ENCODE measurements at regions not wholly inside any gene's neighbourhood (a gene's known extent, or its start where the extent isn't known, plus 50 kb on each side); places are given as distances from the start of the nearest gene placed in this dataset.
"Not testable (repeated sequence)": the region's sequence is repeated elsewhere in the genome, so short reads cannot be mapped to it uniquely, and the experiment has no call there.

DNA sequence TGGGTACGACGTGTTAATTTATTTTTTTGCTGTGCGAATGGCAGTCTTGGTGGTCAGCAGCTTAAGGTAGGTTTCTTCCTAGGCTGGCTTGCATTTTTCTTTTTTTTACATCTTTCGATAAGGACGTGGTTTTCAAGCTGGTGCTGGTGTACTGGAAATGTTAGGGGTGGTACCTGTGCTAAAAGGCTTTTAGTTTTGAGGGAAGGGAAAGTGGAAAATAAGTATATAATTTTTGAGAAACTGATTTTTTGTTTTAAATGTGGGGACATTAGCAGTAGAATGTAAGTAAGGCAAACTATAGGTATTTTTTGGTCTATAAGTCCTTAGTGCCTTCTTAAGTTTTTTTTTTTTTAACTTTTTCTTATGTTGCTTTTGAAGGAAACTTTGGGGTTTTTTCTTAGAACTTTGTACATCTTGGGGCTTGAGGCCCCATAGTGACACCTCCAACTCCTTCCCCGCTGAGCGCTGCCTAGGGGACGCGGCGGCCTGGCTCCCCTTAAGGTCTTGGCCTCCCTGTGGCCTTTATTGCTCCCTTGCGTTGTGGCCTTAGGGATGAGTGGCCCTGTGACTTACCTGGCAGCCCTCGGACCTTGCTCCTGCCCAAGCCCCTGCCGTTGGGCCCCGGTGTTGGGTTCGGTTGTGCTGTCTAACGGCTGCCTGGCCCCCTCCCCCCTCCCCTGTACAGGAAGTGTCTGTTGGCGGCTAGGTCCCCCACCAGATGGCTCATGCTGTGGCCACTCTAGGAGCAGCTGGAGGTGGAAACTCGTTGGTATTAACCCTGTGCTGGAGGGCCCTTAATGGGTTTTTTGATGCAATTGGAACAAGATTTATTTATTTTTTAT is 88.0 kb upstream of the RPRML start:
- DNase-seq (ENCODE audit: low spot score) = peak; percentile 77

DNA sequence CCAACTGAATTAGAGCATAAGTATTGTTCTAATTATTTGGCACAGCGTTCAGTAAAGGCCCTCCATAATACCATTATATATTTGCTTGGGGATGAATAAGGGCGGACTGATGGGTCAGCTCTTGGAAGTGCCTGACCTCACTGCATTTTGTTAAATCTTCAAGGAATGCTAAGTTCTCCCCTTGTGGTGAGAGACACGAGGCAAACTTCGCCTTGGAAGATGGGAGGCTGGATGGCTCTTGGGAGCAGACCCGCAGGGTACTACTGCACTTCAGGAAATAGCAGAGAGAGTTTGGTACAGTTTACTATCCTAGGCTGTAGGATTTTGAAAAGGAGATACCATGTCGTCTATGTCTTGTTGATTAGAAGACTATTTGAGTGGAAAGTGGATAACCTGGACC is 87.0 kb upstream of the RPRML start:
- no peak for DNase-seq (ENCODE audit: low spot score)

- DNase-seq (ENCODE audit: low spot score) = no peak
Measured at GRCh38 chr17:47064684-47065083, 85.6 kb upstream of the RPRML start.

DNA sequence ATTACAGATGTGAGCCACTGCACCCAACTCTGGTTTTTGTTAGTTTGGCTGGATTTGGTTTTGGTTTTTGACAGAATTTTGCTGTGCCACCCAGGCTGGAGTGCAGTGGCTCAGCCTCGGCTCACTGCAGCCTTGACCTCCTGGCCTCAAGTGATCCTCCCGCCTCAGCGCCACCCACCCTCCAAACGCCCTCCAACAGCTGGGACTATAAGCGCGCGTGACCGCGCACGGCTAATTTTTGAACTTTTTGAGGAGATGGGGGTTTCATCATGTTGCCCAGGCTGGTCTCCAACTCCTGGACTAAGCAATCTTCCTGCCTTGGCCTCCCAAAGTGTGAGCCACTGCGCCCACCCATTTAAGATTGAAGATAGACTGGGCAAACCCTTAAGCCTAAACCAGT is 84.4 kb upstream of the RPRML start:
- DNase-seq (ENCODE audit: low spot score) = no peak

- not testable (repeated sequence) for DNase-seq (ENCODE audit: low spot score)
Measured at GRCh38 chr17:47062851-47063250, 83.8 kb upstream of the RPRML start.

DNA sequence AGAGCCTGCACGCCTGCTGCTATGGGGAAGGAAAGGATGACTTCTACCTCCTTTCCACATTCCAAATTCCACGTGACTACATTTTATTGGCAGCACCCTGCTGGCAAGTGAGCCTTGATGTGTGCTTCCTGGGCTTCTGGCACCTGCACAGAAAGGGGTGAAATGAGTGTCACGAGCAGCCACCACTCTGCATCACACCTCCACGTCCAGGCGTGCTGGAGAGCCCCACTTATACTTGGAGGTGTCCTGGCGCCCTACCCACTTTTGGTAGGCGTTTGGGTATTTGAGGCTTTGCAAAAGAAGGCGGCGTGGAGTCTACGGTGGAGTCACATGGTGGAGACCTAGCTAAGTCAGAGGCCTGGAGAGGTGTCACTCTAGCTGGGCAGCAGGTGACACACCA is 81.0 kb upstream of the RPRML start:
- not testable (repeated sequence) for DNase-seq (ENCODE audit: low spot score)

- no peak for DNase-seq (ENCODE audit: low spot score)
Measured at GRCh38 chr17:47057830-47058229, 78.8 kb upstream of the RPRML start.

GRCh38 chr17:47057279-47057678 is 78.2 kb upstream of the RPRML start:
- not testable (repeated sequence) for DNase-seq (ENCODE audit: low spot score)

GRCh38 chr17:47056687-47057086 is 77.6 kb upstream of the RPRML start:
- DNase-seq (ENCODE audit: low spot score) = not testable (repeated sequence)
